A204.1 (cell line): ENCODE measurements at regions not wholly inside any gene's neighbourhood (a gene's known extent, or its start where the extent isn't known, plus 50 kb on each side); places are given as distances from the start of the nearest gene placed in this dataset.
"Not testable (repeated sequence)": the region's sequence is repeated elsewhere in the genome, so short reads cannot be mapped to it uniquely, and the experiment has no call there.

Source experiments
- FAIRE-seq: peaks from 2 replicates; lab custom pipeline; 2012; peaks lifted over from hg19 to GRCh38; lab: Jason Lieb, UNC

DNA sequence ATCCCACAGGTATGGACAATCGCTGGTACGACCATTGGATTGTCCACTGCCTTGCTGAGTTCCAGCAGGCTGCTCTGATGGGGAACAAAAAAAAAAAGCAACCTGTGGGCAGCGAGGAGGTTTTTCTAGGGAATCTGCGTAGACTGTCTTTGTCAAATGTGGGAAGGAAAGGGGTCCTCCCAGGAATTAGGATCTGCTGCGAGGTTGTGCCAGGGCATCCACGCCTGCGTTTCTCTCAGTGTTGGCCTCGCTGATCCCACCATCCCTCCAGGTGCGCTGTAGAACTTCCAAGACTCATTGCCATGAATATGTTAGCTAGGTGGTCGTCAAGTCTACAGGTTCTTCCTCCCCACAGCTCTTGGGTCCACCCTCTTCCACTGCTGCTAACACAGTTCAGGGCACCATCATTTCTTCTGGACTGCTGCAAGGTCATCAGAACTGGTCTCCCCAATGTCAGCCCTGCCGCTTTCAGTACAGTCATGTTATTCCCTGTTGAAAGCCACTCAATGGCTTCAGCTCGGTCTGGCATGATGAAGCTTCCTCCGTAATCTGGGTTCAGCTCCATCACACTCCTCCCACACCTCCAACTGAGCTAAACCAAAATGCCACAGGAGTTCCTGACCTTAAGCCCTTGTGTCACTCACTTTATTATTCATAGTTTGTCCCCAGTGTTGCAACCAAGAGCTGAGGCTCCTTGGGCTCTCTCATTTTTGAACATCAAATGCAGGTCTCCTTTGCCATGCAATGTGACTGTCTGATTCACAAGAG is 79.5 kb upstream of the DMRT1 start:
- no peak for FAIRE-seq

DNA sequence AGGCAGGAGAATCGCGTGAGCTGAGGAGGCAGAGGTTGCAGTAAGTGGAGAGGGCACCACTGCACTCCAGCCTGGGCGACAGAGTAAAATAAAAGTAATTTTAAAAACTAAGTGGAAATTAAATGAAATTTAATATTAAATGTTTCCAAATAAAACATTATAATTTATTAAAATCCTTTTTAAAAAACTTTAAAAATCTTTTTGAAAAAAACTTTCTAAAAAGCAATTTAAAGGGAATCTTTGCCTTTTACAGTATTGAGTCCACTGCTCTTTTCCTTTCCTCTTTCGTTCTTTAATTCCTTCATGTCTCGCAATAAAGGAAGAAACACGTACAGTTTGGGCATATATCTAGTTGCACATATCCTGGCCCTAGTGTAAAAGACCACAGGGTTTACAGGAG is 77.8 kb upstream of the DMRT1 start:
- FAIRE-seq, result no peak

GRCh38 chr9:764105-764524 is 77.4 kb upstream of the DMRT1 start:
- peak; percentile 94 for FAIRE-seq

- FAIRE-seq, result no peak
Observed at GRCh38 chr9:764986-765385, 76.5 kb upstream of the DMRT1 start.

DNA sequence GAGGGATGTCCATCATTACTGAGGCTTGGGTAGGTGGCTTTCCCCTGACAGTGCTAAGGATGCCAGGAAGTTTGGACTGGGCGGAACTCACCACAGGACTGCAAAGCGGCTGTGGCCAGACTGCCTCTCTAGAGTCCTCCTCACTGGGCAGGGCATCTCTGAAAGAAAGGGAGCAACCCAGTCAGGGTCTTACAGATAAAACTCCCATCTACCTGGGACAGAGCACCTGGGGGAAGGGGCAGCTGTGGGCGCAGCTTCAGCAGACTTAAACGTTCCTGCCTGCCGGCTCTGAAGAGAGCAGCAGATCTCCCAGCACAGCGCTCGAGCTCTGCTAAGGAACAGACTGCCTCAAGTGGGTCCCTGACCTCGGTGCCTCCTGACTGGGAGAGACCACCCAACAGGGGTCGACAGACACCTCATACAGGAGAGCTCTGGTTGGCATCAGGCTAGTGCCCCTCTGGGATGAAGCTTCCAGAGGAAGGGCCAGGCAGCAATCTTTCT is 74.4 kb upstream of the DMRT1 start:
- not testable (repeated sequence) for FAIRE-seq

GRCh38 chr9:776086-776485 is 65.4 kb upstream of the DMRT1 start:
- no peak for FAIRE-seq

- FAIRE-seq, result no peak
Observed at GRCh38 chr9:777978-778377, 63.5 kb upstream of the DMRT1 start.

DNA sequence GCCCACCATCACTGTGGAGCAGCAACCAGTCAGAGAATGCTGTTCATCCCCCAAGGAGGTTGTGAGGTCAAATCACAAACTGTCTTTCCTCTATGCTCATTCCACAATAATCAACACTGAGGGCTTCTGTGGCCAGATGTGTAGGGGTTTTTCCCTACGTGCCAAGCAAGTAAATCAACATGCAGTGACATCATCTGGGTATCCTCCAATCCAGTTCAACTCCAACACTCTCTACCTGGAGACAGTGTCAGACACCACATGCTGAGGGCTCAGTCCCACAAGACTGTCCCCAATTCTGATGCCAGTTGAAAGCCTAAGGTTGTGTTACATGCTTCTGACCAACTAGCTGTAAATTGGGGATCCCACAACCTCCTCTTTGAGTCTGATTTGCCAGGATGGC is 57.3 kb upstream of the DMRT1 start:
- FAIRE-seq, result no peak

GRCh38 chr9:784916-785315 is 56.6 kb upstream of the DMRT1 start:
- no peak for FAIRE-seq

DNA sequence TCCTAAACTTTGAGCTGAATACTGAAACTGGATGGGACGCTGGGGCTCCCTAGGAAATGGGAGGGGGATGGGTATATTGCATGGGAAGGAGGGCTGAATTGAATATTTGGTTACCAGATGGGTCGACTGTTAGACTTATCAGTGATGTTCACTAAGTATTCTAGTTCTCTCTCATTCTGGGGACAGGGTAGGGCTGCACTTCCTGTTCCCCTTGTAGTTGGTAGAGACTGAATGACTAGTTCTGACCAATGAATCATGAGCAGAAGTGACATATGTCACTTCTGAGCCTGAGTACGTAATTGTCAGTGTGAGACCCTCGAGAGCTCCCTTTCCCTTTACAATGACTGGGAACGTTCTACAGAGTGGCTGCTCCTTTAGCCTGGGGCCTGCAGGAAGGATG is 55.5 kb upstream of the DMRT1 start:
- FAIRE-seq, result no peak

GRCh38 chr9:786405-786804 is 55.1 kb upstream of the DMRT1 start:
- FAIRE-seq, result no peak

DNA sequence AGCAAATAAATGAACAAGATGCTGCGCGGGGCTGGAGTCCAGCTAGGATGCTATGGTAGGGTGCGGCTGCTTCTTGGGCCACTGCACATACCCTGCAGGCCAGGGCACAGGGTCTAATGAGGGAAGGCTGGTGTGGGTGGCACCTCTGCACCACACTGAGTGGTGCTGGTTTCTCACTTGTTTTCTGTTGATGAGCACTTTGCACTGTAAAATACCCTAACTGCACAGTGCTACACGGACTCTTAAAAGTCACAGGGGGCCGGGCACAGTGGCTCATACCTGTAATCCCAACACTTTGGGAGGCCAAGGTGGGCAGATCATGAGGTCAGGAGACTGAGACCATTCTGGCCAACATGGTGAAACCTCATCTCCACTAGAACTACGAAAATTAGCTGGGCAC is 52.7 kb upstream of the DMRT1 start:
- no peak for FAIRE-seq
